DMS114 treated with DMSO at 0.1 percent for 48 hours (cell line): ENCODE measurements at regions not wholly inside any gene's neighbourhood (a gene's known extent, or its start where the extent isn't known, plus 50 kb on each side); places are given as distances from the start of the nearest gene placed in this dataset.
"Not testable (repeated sequence)": the region's sequence is repeated elsewhere in the genome, so short reads cannot be mapped to it uniquely, and the experiment has no call there.

Source experiments
- DNase-seq: peaks from one replicate; lab custom pipeline; 2025; ENCODE audit not compliant: unreplicated experiment; lab: John Stamatoyannopoulos, UW

DNA sequence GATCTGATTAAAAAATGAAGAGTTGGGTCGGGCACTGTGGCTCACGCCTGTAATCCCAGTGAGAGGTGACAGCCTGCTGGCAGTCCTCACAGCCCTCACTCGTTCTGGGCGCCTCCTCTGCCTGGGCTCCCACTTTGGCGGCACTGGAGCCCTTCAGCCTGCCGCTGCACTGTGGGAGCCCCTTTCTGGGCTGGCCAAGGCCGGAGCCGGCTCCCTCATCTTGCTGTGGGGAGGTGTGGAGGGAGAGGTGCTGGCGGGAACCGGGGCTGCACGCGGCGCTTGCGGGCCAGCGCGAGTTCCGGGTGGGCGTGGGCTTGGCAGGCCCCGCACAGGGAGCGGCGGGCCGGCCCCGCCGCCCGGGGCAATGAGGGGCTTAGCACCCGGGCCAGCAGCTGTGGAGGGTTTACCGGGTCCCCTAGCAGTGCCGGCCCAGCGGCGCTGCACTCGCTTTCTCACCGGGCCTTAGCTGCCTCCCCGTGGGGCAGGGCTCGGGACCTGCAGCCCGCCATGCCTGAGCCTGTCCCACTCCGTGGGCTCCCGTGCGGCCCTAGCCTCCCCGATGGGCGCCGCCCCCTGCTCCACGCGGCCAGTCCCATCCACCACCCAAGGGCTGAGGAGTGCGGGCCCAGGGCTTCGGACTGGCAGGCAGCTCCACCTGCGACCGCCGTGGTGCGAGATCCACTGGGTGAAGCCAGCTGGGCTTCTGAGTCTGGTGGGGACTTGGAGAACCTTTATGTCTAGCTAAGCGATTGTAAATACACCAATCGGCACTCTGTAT is 534.1 kb upstream of the ARRDC3 start:
- not testable (repeated sequence) for DNase-seq

DNA sequence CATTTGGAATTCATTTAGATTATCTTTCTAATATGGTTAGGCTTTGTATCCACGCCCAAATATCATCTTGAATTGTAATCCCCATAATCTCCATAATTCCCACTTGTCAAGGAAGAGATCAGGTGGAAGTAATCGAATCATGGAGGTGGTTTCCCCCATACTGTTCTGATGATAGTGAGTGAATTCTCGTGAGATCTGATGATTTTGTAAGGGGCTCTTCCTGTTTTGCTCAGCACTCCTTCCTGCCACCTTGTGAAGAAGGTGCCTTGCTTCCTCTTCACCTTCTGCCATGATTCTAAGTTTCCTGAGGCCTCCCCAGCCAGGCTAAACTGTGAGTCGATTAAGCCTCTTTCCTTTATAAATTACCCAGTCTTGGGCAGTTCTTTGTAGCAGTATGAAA is 527.5 kb upstream of the ARRDC3 start:
- DNase-seq: no peak

DNA sequence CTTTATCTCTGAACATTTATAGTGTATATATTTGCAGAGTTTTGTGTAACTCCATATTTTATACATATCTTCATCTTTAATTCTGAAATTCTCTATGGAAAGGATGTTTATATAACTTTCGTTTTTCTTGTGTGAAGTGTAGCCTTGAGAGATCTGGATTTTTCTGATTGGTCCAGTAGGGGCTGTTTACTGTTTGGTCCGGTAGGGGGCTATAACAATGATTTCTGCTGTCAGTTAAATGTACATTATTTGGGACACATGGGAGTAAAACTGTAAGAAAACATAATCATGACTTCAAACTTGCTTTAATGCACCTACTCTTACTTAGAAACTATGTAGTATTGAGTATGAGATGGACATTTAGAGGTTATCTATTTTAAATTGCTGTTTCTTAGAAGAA is 527.1 kb upstream of the ARRDC3 start:
- no peak for DNase-seq

DNA sequence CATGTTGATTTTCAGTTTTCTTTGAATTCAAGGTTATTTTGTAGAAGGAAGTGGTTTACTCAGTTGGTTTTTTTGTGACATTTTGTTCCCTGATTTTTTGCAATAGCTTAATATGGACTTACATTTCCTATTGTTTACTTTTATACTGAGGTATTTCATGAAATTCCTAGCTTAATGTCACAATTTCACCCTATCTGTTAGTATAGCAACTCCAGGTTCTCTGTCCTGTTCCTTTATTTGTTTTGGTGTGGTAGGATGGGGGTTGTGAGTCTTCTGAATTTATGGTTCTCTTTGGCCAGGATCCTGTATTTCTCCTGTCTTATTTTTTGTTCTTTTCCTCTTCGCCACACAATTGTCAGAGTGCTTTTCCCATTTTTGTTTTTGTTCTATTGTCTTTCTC is 523.4 kb upstream of the ARRDC3 start:
- no peak for DNase-seq

DNA sequence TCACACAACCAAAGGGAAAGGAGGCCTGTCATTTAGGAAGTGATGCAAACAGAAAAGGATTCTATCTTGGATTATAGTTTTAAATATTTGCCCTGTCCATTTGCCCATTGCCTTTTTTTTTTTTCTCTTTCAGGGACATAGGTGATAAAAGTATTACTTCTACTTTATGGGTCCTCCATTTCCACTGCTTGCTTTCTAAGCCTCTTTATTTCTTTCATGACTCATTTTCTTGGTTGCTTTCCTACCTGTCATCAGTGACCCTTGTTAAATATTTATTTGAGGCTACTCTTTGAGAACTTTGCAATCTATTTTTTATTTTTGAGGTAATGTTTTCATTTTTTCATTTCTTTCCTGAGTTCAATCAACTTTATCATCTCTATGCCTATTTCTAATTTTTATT is 522.9 kb upstream of the ARRDC3 start:
- DNase-seq: no peak

DNA sequence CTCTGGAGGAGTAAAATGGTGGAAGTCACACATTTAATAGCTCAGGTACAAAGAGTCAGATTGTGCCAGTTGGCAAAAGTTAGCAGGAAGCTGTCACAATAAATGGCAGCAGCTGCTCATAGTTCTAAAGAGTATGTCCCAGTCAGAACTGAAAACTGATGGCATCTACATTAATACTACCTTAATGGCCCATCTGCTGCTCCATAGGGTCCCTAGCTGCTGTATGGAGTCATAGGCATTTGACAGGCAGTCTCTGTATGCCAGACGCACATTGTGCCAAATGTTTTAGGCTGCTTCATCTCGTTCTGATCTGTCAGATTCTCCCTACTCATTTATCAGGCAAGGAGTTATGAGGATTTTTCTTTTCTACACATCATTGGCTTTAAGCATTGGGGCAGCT is 515.8 kb upstream of the ARRDC3 start:
- DNase-seq: no peak

DNA sequence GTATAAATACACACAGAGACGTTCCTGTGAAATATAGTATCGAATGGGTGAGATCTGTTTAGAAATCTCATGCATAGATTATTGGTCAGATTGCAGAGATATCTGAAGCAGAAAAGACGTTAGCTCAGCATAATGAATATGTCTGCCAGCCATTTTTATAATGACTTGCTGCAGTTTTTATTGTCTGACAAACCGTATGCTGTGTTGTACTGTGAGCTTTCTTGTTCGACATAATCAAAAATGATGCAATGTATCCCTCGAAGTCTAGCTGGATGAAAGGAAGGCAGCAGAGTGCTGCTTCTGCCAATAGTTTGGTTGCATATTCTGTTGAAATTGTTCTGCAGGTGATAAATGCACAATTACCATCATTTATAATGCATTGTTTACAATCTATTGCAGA is 514.9 kb upstream of the ARRDC3 start:
- DNase-seq: no peak

DNA sequence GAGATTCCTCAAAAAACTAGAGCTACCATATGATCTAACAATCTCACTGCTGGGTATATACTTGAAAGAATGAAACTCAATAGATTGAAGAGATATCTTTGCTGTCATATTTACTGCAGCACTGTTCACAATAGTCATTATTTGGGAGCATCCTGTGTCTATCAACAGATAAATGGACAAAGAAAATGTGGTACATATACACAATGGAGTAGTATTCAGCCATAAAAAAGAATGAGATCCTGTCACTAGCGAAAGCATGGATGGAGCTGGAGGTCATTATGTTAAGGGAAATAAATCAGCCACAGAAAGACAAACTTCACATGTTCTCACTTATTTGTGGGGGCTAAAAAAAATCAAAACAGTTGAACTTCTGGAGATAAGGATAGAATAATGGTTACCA is 505.7 kb upstream of the ARRDC3 start:
- DNase-seq: no peak

DNA sequence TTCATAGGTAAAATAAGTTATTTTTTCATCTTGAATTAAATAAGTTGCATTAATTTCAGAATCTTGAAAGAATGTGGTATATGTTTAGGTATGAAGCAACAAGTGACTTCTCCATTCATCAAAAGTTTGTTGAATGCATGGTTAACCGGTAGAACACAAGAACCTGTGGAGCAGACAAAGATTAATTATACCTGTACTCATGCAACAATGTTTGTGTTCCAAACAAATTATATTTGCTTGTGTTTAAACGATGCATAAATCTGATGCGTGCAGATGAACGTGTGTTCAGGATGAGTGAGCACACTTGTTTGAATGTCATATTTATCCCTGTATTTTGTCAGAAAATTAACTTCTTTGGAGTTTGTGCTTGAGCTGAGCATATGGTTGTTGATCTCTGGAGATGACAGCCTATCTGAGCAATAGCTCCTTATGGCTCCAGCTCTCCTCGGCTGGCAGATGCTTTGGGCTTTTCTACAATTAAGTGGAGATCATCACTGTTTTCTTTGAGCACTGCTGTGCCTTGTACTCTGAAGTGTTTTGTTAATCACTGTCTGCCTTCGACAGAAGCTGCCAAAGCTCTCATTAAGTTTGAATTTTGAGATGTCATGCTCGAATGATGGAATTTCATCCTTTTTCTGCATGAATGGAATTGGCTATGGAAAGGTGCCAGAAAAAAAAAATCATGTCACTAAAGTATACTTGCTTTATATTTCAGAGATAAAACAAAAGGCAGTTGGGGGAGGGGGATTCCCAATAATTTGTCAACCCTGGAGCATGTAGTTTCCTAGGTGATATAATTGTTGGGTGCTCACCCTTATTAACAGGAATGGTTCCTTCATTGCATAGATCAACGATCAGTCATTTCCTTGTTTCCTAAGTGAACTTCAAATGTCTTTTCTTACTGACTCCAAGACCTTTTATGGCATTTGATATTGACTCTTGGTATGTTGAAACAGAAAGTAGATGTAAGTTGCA is 502.5 kb upstream of the ARRDC3 start:
- DNase-seq: no peak

DNA sequence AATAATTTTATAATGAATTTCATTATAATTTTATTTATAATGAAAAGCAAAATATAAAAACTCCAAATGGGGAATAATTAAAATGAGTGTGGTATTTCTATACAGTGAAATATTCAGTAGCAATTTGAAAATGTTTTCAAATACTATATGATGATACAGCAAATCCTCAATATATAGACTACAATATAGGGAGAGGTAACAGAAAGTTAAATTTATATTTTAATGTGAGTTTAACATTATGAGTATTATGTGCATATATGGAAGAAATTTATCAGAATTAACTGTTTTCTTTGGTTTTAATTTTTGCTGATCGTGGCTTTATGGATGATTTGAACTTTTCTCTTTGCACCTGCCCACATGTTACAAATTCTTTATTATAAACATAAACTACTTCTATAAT is 500.9 kb upstream of the ARRDC3 start:
- no peak for DNase-seq

DNA sequence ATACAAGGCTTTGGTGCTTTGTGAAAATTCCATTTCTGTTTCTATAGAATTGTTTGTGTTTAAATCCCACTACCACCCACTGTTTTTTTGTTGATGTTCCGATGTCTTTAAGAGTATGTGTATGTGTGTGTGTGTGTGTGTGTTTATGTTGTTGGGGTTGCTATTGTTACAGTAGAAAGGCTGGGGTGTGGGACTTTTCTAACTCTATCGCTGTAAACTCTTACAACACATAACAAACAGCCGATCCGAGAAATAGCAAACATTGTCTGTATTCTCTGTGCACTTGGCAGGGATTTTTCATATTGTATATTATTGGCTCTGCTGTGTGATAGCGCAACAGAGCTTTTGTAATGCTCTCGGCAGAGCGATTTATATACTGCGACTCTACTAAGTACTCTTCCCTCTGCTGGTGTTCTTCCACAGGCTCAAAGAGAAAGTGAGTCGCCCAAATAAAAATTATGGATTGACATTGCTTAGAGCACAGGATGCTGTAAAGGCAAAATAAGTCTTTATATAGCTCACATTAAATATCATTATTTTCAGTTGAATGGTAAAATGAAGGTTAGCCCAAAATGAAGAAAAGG is 492.2 kb upstream of the ARRDC3 start:
- no peak for DNase-seq

DNA sequence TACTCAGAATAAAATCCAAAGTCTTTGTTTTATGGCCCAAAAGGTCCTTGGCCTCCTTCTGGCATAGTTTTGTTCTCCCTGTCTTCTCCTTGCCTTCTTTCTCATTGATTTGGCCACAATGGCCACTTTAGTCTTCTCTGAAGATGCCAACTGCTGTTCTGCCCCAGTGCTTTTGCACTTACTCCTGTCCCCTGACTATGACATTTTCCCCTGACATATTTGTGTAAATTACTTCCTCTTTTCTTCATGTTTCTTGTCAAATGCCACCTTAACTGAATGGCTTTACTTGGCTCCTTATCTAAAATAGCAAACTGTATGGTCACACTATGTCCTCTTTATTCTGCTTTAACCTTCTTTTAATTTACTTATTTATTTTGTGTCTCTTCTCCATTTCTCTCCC is 484.7 kb upstream of the ARRDC3 start:
- no peak for DNase-seq

DNA sequence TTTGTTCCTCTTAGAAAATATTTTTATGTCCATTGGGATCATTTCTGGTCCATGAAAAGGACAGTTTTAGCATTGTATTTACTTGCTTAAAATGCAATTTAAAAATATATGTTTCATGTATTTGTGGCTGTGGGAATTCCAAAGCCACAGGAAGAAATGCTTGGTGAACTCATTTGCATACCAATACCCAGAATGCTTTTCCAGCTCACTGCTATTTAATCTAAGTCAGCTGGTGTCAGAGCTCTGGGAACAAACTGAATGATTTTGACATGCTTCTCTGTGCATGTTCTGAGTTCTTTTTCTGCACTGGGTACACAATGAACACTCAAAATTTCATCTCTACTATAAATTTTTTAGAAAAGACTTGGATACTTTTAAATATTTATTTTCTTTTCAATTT is 482.8 kb upstream of the ARRDC3 start:
- DNase-seq: no peak

DNA sequence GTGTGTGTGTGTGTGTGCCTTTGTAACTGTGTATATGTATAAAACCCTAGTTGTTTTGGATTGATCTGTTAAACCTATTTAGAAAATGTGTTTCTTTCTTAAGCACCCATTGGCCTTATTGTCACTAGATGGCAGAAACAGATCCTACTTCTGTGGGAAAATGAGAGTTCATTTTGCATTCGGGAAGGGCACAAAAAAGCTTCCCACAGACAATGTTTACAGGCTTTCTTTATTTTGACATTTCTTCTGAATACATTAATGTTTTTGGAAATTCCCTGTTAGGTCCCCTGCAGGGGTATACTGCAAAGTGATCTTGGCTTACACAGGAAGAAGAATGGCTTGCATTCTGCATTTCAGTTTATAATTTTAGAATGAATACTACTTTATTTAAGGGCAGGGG is 481.8 kb upstream of the ARRDC3 start:
- DNase-seq: no peak

DNA sequence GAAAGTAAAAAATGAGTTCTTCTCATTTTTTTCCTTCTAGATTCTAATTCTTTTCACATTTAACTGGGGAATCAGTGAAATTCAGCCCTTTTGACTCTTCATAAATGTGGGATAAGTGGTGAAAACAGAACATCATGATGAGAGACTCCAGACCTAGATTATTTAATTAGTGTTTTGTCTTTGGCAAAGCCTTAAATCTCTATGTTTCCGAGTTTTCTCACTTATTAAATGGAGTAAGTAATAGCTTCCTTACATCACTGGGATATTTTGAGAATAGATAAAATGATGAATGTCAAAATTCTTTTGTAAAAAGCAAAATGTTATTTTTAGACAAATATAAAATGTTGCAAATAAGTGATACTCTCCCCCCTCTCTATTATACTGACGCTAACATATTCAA is 468.6 kb upstream of the ARRDC3 start:
- DNase-seq: no peak

DNA sequence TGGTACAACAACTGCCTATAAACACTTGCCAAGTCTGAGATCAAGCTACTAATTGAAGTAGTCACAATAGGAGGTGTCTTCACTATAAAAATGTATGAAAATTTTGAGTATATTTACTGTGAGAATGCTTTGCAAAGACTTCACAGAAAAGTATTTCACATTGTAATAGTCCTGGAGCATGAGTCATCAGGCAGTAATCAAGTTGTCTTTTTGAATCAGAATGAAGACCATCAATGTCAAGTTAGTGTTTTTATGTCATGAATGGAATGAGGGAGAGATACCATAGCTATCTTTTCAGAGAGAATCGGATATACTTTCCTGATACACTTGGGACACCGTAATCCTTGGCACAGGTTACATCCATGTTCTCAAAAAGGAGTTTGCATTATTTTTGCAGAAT is 466.9 kb upstream of the ARRDC3 start:
- DNase-seq: no peak

DNA sequence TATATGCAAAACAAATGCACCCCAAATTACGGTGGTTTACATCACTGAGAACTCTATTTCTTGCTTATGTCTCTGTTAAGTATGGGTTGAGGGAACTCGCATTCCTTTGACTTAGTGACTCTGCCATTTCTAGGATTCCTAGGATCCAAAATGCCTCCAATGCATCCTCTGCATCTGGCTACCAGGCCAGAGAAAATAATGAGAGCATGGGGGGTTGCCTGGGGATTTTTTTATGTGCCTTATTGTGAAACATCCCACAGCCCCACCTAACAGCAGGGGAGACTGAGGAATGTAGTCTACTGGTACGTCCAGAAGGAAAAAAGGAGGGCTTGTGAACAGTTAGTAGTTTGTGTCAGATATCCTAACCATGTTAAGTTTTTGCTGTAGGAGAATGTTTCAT is 466.0 kb upstream of the ARRDC3 start:
- no peak for DNase-seq

DNA sequence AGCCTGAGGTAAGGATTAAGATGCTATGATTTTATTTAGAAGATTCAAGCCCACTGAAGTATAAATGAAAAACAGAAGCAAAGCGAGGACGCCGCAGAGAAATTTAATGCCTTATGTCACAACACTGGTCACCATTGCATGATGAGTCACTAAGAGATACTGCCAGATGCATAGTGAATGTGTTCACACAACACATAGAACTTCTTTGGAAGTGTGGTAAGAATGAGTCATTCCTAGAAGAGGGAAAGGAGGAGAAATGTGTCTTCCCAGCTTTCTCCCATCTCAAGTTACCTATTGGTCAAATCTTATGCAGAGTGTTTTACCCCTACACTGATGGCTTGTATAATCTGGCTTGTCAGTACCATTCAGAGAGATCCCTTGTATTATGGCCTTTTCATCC is 465.3 kb upstream of the ARRDC3 start:
- no peak for DNase-seq

DNA sequence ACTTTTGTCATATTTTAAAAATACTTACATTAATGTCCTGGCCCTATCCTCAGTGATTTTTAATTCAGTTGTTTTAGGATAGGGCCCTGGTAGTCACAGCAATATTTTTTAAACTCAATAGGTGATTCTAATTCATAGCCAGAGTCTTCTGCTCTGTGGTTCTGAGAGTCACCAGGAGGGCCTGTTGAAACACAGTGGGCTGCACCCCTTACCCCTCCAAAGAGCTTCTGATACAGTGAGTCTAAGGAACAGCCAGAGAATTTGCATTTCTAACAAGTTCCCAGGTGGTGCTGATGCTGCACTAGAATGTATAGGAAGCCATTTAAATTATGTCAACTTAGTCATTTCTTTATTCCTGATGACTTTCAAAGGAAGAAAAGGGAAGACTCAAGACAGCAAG is 458.3 kb upstream of the ARRDC3 start:
- no peak for DNase-seq

DNA sequence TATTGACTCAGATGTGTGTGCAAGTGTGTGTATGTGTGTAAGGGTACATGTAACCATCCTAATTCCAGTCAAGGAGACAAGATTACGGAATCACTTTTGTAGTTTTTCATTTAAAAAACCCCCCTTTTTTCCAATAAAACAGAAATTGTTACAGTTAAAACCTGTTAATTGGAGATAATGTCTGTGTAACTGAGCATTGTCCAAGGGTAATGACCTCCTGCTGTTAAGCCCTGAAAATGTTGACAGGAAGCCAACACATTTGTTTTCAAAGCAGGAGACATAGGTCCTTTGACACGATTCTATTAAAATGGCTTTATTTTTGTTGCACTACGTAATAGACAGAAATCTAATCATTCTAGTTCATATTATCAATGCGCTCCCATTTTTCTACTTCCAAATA is 457.3 kb upstream of the ARRDC3 start:
- DNase-seq: no peak

DNA sequence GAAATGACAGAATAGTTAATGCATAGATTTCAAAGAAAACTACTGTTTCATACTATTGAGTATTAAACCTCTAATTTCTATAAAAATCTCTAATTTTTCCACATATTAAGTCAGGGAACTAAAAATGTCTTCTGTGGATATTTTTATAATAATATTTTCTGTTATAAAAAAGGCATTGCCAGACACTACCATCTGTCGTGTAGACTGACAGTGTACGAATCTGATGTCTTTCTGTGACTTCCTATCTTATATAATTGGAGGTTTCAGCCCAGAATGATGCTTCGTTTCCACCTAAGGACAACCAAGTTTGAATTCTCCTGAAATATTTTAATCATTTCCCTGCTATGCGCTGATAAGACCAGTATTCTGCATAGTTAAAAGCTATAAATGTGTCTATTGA is 456.6 kb upstream of the ARRDC3 start:
- no peak for DNase-seq

DNA sequence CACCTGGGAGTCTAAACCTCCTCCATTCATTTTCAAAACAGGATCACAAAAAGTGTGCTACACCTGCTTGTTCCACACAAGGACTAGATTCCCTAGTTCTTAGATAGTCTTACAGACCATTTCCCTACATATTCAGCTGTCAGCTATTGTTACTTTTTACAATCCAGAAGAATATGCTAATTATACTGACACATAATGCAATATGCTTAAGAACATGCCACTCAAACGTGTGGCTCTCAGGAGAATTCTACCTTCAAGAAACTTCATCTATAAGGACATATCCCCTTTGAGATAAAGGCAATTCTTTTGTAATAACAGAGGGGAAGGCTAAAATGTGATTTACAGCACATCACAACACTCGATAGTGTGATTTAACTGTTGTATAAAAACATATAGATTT is 456.1 kb upstream of the ARRDC3 start:
- DNase-seq: no peak
